Ovary (tissue), 7 donors: ENCODE measurements at regions not wholly inside any gene's neighbourhood (a gene's known extent, or its start where the extent isn't known, plus 50 kb on each side); places are given as distances from the start of the nearest gene placed in this dataset.

Source experiments
- DNase-seq, 5 donors: peaks; one replicate each; pipeline ENCODE4 v3.0.0-alpha.2; 2019 to 2020
- H3K27ac ChIP-seq, 2 donors: fragments of 200-600 bp; one replicate each; pipeline versions ENCODE4 v1.5.1 to v1.8.0; 2019 to 2022
- H3K27me3 ChIP-seq: fragments of 200-600 bp; one replicate; pipeline ENCODE4 v1.8.0; 2022
- H3K36me3 ChIP-seq: fragments of 200-600 bp; sonication (generic); one replicate; pipeline ENCODE4 v1.5.1; 2019
- H3K4me1 ChIP-seq: one replicate; pipeline ENCODE4 v1.8.1; 2013; ENCODE audit warnings: mild to moderate bottlenecking, moderate library complexity; ENCODE audit not compliant: insufficient read depth
- H3K4me3 ChIP-seq: fragments of 200-600 bp; sonication (generic); one replicate; pipeline ENCODE4 v1.5.1; 2017
- H3K9me3 ChIP-seq, 2 donors: fragments of 200-600 bp in 1 of 2; sonication (generic) in 1 of 2; one replicate each; pipeline versions ENCODE4 v1.5.1 to v1.8.1; 2013 to 2019; ENCODE audit warnings: mild to moderate bottlenecking in 1 of 2, moderate library complexity in 1 of 2
- EP300 ChIP-seq: sonication (generic); formaldehyde crosslinking; IDR thresholded peaks from one replicate; pipeline ENCODE4 v1.6.1; 2017; ENCODE audit warnings: antibody characterized with exemption
- POLR2A ChIP-seq: fragments of 450-650 bp; IDR thresholded peaks from one replicate; pipeline ENCODE4 v1.6.1; 2017; ENCODE audit warnings: antibody characterized with exemption, mild to moderate bottlenecking, moderate library complexity
- WGBS, 3 donors: extraction: QIAGEN DNeasy Blood & Tissue Kit in 1 of 3; methylation state at CpG; one replicate each; pipeline versions ENCODE4 v1.1.5 to v1.1.7; 2013 to 2017; 5-methylcytosine and 5-hydroxymethylcytosine counted together
- intact Hi-C, 4 donors: fragments of 100-400 bp; cut with DNase I; formaldehyde crosslinking; loops; one replicate each; pipeline versions ENCODE4 v1.11.0 to v1.15.1; 2022 to 2023
- TF ChIP-seq, protein P1 (sequence below), 3 donors: fragments of 450-650 bp in 2 of 3; fragments of 200-600 bp in 1 of 3; IDR thresholded peaks; one replicate each; pipeline versions ENCODE4 v1.5.1 to v1.8.0; 2016 to 2022; ENCODE audit warnings: antibody characterized with exemption in 3 of 3, mild to moderate bottlenecking in 1 of 3
- donor health status: DM: no; HTN: no; CAD: no; lungs with moderate emphysema.
- donor health status: DM: no; HTN: no; CAD: no.
- donor health status: Bipolar disorder and iron deficiency.
- donor health status: DM: no; HTN: no; CAD: no.
- donor health status: DM: yes; HTN: yes; CAD: no.

DNA sequence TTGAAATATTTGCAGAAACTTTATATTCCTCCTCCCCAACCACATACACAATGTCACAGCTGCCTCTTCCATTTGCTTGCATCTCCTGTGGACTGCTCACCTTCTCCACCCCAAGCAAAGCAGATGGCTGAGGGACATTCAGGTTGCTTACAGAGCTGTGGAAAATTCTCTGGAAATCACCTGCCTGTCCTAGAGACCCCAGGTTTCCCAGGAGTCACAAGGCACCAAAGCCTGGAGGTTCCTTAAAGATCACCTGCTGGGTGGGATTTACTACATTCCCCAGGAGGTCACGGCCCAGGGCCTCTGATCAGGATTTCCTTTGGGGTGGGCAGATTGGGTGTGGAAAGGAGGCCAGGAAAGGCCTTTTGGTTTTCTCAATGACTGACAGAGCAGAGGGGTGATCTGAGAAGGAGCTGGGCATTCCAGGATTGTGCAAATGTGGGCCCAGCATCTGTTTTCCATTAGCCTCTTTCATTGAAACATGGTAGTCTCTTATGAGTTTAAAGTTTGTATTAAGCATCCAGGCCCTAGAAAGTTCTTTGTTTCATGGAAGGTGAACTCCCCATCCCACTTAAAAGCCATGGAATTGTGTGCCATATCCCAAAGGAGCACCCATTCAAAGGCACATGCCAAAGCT is 410.7 kb upstream of the TNP1 start:
- WGBS, 3 donors = 98 to 100% (median 100%) methylated on average over 1 of the region's 1 CpG
- Histone ChIP-seq H3K27me3 (no peaks in the 10 kb centered on the region), H3K9me3 (no peaks in the 10 kb centered on the region), H3K27ac (no peak overlapping the region), H3K36me3 (no peaks in the 10 kb centered on the region), H3K4me3 (no peak overlapping the region), H3K4me1 (no peaks in the 10 kb centered on the region)
- DNase-seq = no peak
- TF ChIP-seq POLR2A (no peak), EP300 (no peak)
- TF ChIP-seq, protein P1, sequence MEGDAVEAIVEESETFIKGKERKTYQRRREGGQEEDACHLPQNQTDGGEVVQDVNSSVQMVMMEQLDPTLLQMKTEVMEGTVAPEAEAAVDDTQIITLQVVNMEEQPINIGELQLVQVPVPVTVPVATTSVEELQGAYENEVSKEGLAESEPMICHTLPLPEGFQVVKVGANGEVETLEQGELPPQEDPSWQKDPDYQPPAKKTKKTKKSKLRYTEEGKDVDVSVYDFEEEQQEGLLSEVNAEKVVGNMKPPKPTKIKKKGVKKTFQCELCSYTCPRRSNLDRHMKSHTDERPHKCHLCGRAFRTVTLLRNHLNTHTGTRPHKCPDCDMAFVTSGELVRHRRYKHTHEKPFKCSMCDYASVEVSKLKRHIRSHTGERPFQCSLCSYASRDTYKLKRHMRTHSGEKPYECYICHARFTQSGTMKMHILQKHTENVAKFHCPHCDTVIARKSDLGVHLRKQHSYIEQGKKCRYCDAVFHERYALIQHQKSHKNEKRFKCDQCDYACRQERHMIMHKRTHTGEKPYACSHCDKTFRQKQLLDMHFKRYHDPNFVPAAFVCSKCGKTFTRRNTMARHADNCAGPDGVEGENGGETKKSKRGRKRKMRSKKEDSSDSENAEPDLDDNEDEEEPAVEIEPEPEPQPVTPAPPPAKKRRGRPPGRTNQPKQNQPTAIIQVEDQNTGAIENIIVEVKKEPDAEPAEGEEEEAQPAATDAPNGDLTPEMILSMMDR (IDR thresholded peaks at IDR 0.05) = no peak
- intact Hi-C loops = no loop called here

GRCh38 chr2:217269701-217270484 is 410.0 kb upstream of the TNP1 start:
- H3K4me3 ChIP-seq = no peak overlapping the region
- H3K36me3 ChIP-seq = no peaks in the 10 kb centered on the region
- H3K4me1 ChIP-seq = no peaks in the 10 kb centered on the region
- no peaks in the 10 kb centered on the region for H3K27me3 ChIP-seq
- no peak overlapping the region for H3K27ac ChIP-seq
- 69 to 71% (median 70%) methylated on average over 8 of the region's 8 CpGs for WGBS, 3 donors
- DNase-seq = no peak
- H3K9me3 ChIP-seq = no peaks in the 10 kb centered on the region
- intact Hi-C loops = loop anchor here in 1 of 4 donors (10.0 kb wide), 1 partner anchor 55 kb away; no protein-coding TSS in a partner anchor
- no peak for TF ChIP-seq EP300
- no peak for TF ChIP-seq POLR2A
- TF ChIP-seq, protein P1 (IDR thresholded peaks at IDR 0.05) = no peak

- no peak for TF ChIP-seq POLR2A
- TF ChIP-seq EP300 = no peak
- TF ChIP-seq, protein P1 (IDR thresholded peaks at IDR 0.05) = no peak
- no peak overlapping the region for H3K4me3 ChIP-seq
- intact Hi-C loops = loop anchor here in 1 of 4 donors (10.0 kb wide), 1 partner anchor 56 kb away; no protein-coding TSS in a partner anchor
- H3K9me3 ChIP-seq = no peaks in the 10 kb centered on the region
- H3K4me1 ChIP-seq = no peaks in the 10 kb centered on the region
- no peaks in the 10 kb centered on the region for H3K36me3 ChIP-seq
- H3K27ac ChIP-seq = no peak overlapping the region
- H3K27me3 ChIP-seq = no peaks in the 10 kb centered on the region
- WGBS, 3 donors = 92 to 94% (median 93%) methylated on average over 7 of the region's 7 CpGs
- DNase-seq = no peak
Measured at GRCh38 chr2:217268978-217269377, 409.1 kb upstream of the TNP1 start.

DNA sequence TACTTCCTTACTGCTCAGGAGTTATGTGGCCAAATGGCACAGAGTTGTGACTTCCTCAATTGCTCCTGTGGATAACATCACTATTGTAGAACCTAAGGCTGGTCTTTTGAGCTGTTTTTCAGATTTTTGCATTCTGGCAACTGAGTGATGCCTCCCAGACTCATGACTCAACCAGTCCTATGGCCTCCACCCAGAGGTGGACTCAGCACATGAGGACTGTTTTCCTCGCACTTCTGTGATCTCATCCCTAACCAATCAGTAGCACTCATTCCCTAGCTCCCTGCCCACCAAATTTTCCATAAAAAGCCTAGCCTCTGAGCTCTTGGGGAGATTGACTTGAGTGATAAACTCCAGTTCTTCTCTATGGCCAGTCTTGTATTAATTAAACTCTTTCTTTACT is 407.9 kb upstream of the TNP1 start:
- Histone ChIP-seq H3K4me1 (no peaks in the 10 kb centered on the region), H3K4me3 (no peak overlapping the region), H3K27me3 (no peaks in the 10 kb centered on the region), H3K36me3 (no peaks in the 10 kb centered on the region), H3K27ac (no peak overlapping the region), H3K9me3 (no peaks in the 10 kb centered on the region)
- WGBS, 3 donors = 91 to 100% (median 96%) methylated on average over 1 of the region's 1 CpG
- intact Hi-C loops = loop anchor here in 1 of 4 donors (10.0 kb wide), 1 partner anchor 57 kb away; no protein-coding TSS in a partner anchor
- no peak for TF ChIP-seq POLR2A
- TF ChIP-seq, protein P1 (IDR thresholded peaks at IDR 0.05) = no peak
- no peak for TF ChIP-seq EP300
- DNase-seq = no peak
